NCI-H446 treated with DMSO at 0.1 percent for 48 hours (cell line): ENCODE measurements at regions not wholly inside any gene's neighbourhood (a gene's known extent, or its start where the extent isn't known, plus 50 kb on each side); places are given as distances from the start of the nearest gene placed in this dataset.
A peak's percentile ranks its signal among the peaks of the same experiment; 100 is the strongest.

Experiments used
- DNase-seq: peaks from one replicate; lab custom pipeline; 2025; lab: John Stamatoyannopoulos, UW

- DNase-seq = no peak
These were observed 508.9 kb downstream of the FBXO15 start for GRCh38 chr18:73638709-73639108.

DNA sequence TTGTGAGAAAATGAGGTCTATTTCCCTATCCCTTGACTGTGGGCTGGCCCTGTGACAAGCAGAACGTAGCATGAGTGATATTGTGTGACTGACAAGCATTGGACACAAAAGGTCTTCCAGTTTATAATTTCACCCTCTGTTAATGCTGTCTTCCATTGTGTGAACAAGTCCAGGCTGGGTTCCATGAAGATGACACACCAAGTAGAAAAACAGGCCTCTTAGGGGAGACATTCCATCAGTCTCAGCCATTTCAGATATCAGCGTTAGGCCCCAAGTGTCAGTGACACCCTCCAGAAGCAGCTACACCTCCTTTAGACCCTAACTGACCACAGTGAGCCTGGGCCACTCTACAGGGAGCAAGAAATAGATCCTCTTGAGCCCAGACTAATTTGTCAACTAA, 511.3 kb downstream of the FBXO15 start:
- no peak for DNase-seq

DNA sequence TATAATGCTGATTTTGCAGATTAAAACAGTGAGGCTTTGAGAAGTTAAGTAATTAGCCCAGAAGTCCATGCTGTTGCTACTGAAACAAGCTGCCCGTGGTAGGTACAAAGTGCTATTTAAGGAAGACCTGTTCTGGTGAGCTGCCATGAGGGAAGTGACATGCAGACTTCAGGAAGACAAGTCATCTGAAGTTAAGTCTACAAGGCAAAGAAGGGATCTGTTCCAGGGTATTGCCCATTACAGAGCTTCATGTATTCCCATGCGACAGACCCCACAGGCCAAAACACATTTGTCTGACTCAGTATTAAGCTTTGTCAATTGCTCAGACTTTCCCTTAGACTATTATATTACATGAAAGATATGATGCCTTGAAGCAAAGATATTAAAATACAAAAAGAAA, 520.8 kb downstream of the FBXO15 start:
- DNase-seq = no peak

- no peak for DNase-seq
These were observed 521.4 kb downstream of the FBXO15 start for GRCh38 chr18:73626221-73626620.

GRCh38 chr18:73621091-73621490, 526.5 kb downstream of the FBXO15 start:
- no peak for DNase-seq

DNA sequence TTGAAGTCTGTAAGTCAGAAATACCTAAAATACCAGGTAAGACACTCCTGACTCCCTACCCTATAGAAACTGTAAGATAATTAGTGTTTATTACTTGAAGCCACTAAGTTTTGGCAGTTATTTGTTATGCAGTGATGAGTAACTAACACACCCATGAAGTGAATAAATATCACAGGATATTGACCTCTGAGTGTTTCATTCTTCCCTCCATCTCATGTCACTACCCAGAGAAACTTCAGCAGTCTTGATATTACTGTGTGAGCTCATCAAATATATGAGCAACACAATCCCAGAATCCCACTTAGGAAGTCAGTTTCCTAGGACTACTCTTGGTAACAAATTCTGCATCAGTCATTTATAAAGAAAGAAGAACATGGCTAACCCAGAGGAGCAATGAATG, 529.7 kb downstream of the FBXO15 start:
- no peak for DNase-seq

DNA sequence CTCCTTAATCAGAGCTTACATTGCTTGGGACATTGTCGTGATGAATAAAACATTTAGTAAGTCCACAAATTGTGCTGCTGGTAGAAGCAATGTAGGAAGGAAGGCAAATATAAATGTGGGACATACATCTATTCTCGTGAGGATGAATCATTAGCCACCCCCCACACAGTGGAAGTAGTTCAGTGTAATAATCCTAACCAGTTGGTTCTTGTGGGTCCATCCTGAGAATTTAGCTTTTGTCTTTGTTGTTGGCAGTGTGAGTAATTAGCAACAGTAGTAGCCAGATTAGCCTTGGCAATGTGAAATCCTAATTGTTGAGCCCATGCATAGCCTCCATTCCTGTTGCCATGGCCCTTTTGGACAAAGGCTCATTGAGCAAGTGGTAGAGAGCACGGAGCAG, 532.1 kb downstream of the FBXO15 start:
- DNase-seq = no peak

DNA sequence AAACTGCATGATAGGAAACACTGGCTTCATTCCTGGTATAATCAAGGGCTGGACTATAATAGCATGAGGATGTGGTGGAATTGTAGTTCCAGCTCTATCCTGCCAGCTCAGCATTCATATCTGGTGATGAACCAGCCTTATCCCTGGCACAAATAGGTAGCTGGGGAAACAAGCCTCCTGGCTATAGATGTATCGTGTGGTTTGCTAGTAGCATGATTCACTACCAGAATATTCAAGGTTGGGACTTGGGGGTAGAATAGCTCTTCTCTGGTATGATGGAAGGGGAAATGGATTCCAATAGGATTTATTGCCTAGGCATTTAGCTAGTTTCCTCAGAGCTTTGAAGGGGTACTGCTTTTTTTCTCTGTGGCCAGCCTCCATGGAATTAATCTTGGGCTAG, 532.8 kb downstream of the FBXO15 start:
- no peak for DNase-seq

DNA sequence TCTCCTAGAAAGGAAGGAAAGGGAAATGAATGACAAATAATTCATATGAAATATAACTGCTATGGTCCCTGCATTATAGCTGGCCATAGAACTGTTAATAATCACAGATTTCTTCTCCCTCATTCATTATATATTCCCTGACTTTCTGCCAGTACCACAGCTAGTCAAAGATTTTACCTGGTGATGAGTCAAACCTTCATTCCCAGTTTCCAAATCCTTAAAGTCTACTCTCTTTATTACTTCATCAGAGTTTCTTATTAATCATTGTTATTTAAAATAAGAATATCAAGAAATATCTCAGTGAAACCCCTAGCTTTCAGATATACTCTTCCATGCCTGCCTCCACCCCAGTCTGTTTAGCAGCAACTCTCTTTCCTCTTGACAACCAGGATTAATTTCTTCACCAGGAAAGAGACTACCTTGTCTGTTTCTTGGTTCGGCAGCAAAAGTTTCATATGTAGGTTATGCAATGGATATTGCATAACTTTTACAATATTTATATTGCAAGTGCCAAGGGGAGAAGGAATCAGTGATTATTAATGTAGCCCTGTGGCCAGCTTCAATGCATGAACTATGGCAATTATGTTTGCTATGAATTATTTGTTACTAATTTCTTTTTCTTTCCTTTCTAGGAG, 533.8 kb downstream of the FBXO15 start:
- no peak for DNase-seq

- no peak for DNase-seq
These were observed 549.6 kb downstream of the FBXO15 start for GRCh38 chr18:73597832-73598615.

GRCh38 chr18:73594749-73595148, 552.9 kb downstream of the FBXO15 start:
- DNase-seq = no peak

GRCh38 chr18:73593207-73593606, 554.4 kb downstream of the FBXO15 start:
- DNase-seq = no peak

GRCh38 chr18:73590950-73591349, 556.7 kb downstream of the FBXO15 start:
- DNase-seq = no peak

- DNase-seq = no peak
These were observed 567.9 kb downstream of the FBXO15 start for GRCh38 chr18:73579698-73580097.

GRCh38 chr18:73577365-73577764, 570.3 kb downstream of the FBXO15 start:
- DNase-seq = no peak

DNA sequence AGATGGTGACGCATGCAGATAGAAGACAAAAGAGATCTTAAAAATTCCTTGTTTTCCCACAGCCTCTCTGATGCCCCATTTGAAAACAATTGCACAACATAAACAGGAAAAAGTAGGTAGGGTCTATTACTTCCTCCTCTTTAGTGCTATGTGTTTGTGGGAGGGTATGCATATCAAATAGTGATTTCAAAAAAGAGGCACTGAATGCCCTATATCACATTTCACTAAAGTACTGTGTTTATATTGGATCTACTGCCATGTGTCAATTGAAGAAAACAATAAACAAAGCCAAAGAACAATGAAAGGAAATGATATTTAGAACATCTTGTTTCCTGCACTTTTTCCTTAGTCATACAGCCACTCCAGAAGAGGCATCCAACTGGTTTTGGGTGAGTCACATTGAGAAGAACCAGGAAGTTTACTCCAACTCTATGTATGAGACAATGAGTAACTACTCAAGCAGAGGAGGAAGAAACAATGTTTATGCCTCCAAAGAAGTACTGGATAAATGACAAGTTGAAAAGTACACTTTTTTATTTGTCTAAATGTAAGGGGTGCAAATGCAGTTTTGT, 583.6 kb downstream of the FBXO15 start:
- DNase-seq = no peak

DNA sequence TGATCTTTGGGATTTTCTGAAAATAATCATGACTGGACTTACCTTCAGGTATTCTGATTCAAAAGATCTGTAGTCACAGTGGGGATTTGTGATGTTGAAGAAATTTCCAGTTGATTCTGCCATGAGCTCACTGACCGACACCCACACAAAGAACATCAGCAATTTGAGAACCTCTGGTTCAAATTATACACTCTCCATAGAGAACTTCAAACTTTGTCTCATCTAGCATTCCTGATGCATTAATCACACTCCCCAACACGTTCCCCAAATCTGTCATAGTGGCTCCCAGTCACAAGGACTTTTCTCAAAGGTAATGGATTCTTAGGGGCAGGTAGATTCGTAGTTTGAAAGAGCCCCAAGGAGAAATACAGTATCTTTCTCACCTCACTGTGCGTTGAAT, 584.3 kb downstream of the FBXO15 start:
- DNase-seq = no peak

GRCh38 chr18:73556904-73557303, 590.7 kb downstream of the FBXO15 start:
- DNase-seq = no peak

- no peak for DNase-seq
These were observed 595.5 kb downstream of the FBXO15 start for GRCh38 chr18:73552171-73552570.

DNA sequence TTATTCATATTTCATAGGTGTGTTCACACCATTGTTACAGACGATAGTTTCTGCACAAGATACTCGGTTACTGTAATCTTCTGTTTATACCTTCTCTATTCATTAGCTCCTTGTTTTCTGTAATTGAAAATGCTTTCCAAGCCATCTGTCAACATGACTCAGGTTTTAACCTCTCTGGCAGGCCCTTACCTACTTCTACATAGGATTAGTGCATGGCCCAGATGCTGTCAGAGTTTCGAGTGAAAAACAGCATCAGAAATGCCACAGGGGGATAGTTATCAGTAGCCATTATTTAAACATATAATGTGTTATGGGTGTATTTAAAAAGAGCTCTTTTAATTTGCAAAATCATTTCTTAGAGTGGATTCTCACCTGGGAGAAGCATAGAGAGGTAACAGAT, 596.4 kb downstream of the FBXO15 start:
- peak; percentile 13 for DNase-seq

DNA sequence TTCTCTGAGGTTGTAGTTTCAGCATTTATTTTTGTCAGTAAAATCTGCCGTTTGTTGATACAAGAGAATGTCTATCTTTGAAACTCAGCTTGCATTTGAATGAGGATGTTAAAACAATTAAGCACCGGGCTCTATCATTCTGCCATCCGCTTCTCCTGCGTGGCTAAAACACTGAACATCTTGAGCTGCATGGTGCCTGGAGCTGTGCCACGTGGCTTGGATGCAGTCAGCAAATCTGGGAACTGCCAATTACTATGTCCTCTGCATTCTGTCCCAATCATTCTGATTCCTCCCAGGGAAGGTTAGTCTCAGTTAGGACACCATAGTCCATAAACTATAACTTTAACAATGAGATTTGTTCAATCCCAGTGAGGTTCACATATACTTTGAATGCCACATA, 598.4 kb downstream of the FBXO15 start:
- DNase-seq = peak; percentile 61

DNA sequence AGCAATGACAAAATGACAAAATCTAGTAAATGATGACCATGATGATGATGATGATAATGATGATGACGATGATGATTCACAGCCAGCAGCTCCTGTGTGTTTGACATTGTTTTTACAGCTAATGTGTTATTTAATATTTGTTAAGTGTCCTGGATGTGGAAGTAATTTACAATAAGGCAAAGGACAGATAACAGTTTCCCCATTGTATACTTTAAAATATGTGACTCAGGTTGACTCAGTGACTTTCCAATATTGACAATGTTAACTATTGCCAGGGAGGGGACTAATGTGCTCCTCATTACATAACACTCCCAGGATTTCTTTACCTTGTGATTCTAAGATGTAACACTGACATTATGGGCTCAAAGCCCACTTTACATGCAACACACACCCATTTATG, 602.2 kb downstream of the FBXO15 start:
- DNase-seq = no peak

GRCh38 chr18:73544617-73545016, 603.0 kb downstream of the FBXO15 start:
- DNase-seq = no peak

- DNase-seq = no peak
These were observed 603.6 kb downstream of the FBXO15 start for GRCh38 chr18:73544032-73544431.
